ENCODE measurements at regions not wholly inside any gene's neighbourhood (a gene's known extent, or its start where the extent isn't known, plus 50 kb on each side); places are given as distances from the start of the nearest gene placed in this dataset.
A peak's percentile ranks its signal among the peaks of the same experiment; 100 is the strongest.

GRCh38 chr2:122238006-122238559, 482.6 kb downstream of the TSN start:
- CTCF ChIA-PET = no interaction called here

DNA sequence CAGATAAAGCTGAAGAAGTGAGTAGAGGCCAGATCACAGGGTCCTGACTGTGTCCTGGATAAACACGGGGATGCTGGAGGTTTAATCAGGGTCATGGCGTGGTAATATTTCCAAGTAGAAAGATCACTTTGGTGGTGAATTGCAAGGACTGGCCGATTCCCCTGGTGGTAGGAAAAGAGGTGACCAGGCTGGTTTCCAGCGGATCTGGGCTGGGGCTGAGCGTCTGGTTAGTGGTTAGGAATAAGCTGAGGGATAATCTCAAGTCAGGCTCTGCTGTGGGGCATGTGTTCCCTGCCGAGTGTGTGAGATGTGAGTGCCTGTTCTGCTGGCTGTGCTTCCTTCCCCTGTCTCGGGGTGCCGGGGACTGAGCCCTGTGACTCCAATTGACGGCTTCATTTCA, 484.0 kb downstream of the TSN start:
- H3K9me3 ChIP-seq (ENCODE audit: control insufficient read depth, insufficient read depth, low read depth, low read length) = no peaks in the 10 kb centered on the region
- POLR2A ChIA-PET = no interaction called here
- H3K27ac ChIP-seq (ENCODE audit: extremely low read depth, low read depth, low read length) = no peak overlapping the region
- CTCF ChIA-PET = no interaction called here
- no peaks in the 10 kb centered on the region for H3K36me3 ChIP-seq (ENCODE audit: control insufficient read depth in 2 of 2, insufficient read depth in 1 of 2, low read length in 2 of 2)
- H3K4me3 ChIP-seq (ENCODE audit: low read depth, low read length) = no peak overlapping the region
- H3K4me1 ChIP-seq (ENCODE audit: control insufficient read depth, insufficient read depth, low read length) = no peaks in the 10 kb centered on the region
- no peak for TF ChIP-seq ZNF791 (tag by site-specific recombination; IDR thresholded peaks at IDR 0.05)
- TF ChIP-seq SALL2 (tag by site-specific recombination; IDR thresholded peaks at IDR 0.05; ENCODE audit: borderline replicate concordance) = no peak
- TF ChIP-seq ZNF292 (tag by site-specific recombination; IDR thresholded peaks at IDR 0.05; ENCODE audit: borderline replicate concordance, low read depth) = no peak
- TF ChIP-seq ZNF394 (tag by site-specific recombination; IDR thresholded peaks at IDR 0.05; ENCODE audit: borderline replicate concordance) = no peak
- TF ChIP-seq, protein P1, sequence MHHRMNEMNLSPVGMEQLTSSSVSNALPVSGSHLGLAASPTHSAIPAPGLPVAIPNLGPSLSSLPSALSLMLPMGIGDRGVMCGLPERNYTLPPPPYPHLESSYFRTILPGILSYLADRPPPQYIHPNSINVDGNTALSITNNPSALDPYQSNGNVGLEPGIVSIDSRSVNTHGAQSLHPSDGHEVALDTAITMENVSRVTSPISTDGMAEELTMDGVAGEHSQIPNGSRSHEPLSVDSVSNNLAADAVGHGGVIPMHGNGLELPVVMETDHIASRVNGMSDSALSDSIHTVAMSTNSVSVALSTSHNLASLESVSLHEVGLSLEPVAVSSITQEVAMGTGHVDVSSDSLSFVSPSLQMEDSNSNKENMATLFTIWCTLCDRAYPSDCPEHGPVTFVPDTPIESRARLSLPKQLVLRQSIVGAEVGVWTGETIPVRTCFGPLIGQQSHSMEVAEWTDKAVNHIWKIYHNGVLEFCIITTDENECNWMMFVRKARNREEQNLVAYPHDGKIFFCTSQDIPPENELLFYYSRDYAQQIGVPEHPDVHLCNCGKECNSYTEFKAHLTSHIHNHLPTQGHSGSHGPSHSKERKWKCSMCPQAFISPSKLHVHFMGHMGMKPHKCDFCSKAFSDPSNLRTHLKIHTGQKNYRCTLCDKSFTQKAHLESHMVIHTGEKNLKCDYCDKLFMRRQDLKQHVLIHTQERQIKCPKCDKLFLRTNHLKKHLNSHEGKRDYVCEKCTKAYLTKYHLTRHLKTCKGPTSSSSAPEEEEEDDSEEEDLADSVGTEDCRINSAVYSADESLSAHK (tag by site-specific recombination; IDR thresholded peaks at IDR 0.05) = no peak
- TF ChIP-seq REPIN1 (tag by site-specific recombination; IDR thresholded peaks at IDR 0.05; ENCODE audit: low read depth) = no peak
- TF ChIP-seq, protein P2, sequence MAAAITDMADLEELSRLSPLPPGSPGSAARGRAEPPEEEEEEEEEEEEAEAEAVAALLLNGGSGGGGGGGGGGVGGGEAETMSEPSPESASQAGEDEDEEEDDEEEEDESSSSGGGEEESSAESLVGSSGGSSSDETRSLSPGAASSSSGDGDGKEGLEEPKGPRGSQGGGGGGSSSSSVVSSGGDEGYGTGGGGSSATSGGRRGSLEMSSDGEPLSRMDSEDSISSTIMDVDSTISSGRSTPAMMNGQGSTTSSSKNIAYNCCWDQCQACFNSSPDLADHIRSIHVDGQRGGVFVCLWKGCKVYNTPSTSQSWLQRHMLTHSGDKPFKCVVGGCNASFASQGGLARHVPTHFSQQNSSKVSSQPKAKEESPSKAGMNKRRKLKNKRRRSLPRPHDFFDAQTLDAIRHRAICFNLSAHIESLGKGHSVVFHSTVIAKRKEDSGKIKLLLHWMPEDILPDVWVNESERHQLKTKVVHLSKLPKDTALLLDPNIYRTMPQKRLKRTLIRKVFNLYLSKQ (tag by site-specific recombination; IDR thresholded peaks at IDR 0.05; ENCODE audit: borderline replicate concordance) = no peak
- TF ChIP-seq BCL11B (tag by site-specific recombination; IDR thresholded peaks at IDR 0.05; ENCODE audit: low read depth) = no peak
- no peak for TF ChIP-seq ZNF366 (tag by site-specific recombination; conservative IDR thresholded peaks at IDR 0.05)
- no peak for TF ChIP-seq ZNF76 (tag by site-specific recombination; IDR thresholded peaks at IDR 0.05; ENCODE audit: borderline replicate concordance, low read depth)
- no peak for TF ChIP-seq SCRT1 (tag by site-specific recombination; IDR thresholded peaks at IDR 0.05; ENCODE audit: borderline replicate concordance)
- no peak for TF ChIP-seq ZNF596 (tag by site-specific recombination; IDR thresholded peaks at IDR 0.05)
- TF ChIP-seq YY2 (tag by site-specific recombination; IDR thresholded peaks at IDR 0.05) = no peak
- no peak for TF ChIP-seq ZNF629 (tag by site-specific recombination; IDR thresholded peaks at IDR 0.05)
- TF ChIP-seq, protein P3, sequence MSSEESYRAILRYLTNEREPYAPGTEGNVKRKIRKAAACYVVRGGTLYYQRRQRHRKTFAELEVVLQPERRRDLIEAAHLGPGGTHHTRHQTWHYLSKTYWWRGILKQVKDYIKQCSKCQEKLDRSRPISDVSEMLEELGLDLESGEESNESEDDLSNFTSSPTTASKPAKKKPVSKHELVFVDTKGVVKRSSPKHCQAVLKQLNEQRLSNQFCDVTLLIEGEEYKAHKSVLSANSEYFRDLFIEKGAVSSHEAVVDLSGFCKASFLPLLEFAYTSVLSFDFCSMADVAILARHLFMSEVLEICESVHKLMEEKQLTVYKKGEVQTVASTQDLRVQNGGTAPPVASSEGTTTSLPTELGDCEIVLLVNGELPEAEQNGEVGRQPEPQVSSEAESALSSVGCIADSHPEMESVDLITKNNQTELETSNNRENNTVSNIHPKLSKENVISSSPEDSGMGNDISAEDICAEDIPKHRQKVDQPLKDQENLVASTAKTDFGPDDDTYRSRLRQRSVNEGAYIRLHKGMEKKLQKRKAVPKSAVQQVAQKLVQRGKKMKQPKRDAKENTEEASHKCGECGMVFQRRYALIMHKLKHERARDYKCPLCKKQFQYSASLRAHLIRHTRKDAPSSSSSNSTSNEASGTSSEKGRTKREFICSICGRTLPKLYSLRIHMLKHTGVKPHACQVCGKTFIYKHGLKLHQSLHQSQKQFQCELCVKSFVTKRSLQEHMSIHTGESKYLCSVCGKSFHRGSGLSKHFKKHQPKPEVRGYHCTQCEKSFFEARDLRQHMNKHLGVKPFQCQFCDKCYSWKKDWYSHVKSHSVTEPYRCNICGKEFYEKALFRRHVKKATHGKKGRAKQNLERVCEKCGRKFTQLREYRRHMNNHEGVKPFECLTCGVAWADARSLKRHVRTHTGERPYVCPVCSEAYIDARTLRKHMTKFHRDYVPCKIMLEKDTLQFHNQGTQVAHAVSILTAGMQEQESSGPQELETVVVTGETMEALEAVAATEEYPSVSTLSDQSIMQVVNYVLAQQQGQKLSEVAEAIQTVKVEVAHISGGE (tag by site-specific recombination; conservative IDR thresholded peaks at IDR 0.05; ENCODE audit: low read depth) = no peak

More at GRCh38 chr2:122238006-122238559, 482.6 kb downstream of the TSN start:
- Histone ChIP-seq H3K9me3 (ENCODE audit: control insufficient read depth, insufficient read depth, low read depth, low read length) (no peaks in the 10 kb centered on the region), H3K4me3 (ENCODE audit: low read depth, low read length) (no peak overlapping the region), H3K36me3 (ENCODE audit: control insufficient read depth in 2 of 2, insufficient read depth in 1 of 2, low read length in 2 of 2) (no peaks in the 10 kb centered on the region), H3K4me1 (ENCODE audit: control insufficient read depth, insufficient read depth, low read length) (no peaks in the 10 kb centered on the region), H3K27ac (ENCODE audit: extremely low read depth, low read depth, low read length) (no peak overlapping the region)
- POLR2A ChIA-PET = no interaction called here
- TF ChIP-seq, protein P4, sequence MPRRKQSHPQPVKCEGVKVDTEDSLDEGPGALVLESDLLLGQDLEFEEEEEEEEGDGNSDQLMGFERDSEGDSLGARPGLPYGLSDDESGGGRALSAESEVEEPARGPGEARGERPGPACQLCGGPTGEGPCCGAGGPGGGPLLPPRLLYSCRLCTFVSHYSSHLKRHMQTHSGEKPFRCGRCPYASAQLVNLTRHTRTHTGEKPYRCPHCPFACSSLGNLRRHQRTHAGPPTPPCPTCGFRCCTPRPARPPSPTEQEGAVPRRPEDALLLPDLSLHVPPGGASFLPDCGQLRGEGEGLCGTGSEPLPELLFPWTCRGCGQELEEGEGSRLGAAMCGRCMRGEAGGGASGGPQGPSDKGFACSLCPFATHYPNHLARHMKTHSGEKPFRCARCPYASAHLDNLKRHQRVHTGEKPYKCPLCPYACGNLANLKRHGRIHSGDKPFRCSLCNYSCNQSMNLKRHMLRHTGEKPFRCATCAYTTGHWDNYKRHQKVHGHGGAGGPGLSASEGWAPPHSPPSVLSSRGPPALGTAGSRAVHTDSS (tag by site-specific recombination; IDR thresholded peaks at IDR 0.05) = no peak
- TF ChIP-seq ZNF335 (tag by site-specific recombination; conservative IDR thresholded peaks at IDR 0.05) = no peak
- no peak for TF ChIP-seq SETDB1 (IDR thresholded peaks at IDR 0.05; ENCODE audit: insufficient read length, low read length)
- TF ChIP-seq, protein P5, sequence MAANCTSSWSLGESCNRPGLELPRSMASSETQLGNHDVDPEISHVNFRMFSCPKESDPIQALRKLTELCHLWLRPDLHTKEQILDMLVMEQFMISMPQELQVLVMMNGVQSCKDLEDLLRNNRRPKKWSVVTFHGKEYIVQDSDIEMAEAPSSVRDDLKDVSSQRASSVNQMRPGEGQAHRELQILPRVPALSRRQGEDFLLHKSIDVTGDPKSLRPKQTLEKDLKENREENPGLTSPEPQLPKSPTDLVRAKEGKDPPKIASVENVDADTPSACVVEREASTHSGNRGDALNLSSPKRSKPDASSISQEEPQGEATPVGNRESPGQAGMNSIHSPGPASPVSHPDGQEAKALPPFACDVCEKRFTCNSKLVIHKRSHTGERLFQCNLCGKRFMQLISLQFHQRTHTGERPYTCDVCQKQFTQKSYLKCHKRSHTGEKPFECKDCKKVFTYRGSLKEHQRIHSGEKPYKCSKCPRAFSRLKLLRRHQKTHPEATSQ (tag by site-specific recombination; IDR thresholded peaks at IDR 0.05) = no peak
- TF ChIP-seq ZNF16 (tag by site-specific recombination; IDR thresholded peaks at IDR 0.05; ENCODE audit: low read depth) = no peak
- TF ChIP-seq ZNF610 (tag by site-specific recombination; IDR thresholded peaks at IDR 0.05; ENCODE audit: borderline replicate concordance) = no peak
- no peak for TF ChIP-seq ZNF175 (tag by site-specific recombination; IDR thresholded peaks at IDR 0.05)
- no peak for TF ChIP-seq GFI1B (tag by site-specific recombination; IDR thresholded peaks at IDR 0.05)
- TF ChIP-seq ZNF488 (tag by site-specific recombination; IDR thresholded peaks at IDR 0.05) = no peak
- TF ChIP-seq ZIC2 (tag by site-specific recombination; IDR thresholded peaks at IDR 0.05) = peak; percentile 93
- TF ChIP-seq GLIS1 (tag by site-specific recombination; IDR thresholded peaks at IDR 0.05) = peak; percentile 47
- TF ChIP-seq ZNF48 (tag by site-specific recombination; IDR thresholded peaks at IDR 0.05) = no peak
- TF ChIP-seq MYNN (tag by site-specific recombination; IDR thresholded peaks at IDR 0.05; ENCODE audit: borderline replicate concordance) = no peak
